ENCODE measurements at regions not wholly inside any gene's neighbourhood (a gene's known extent, or its start where the extent isn't known, plus 50 kb on each side); places are given as distances from the start of the nearest gene placed in this dataset.

DNA sequence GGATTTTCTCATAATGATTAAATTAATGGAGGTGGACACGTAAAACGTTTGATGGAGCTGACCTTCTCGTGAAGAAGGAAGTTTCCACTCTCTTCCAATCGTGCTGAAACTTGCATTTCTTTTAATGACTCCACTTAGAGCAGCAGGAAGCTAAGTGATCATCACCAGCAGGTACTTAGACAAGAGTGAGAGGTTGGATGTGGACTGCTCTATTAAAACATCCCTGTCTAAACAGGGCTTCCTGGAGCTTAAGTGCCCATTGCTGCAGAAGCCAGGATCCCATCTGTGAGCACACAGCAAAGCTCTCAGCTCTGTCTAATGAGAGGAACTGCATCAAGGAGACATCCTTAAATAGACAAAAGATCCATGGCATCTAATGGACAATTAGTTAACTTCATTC, 1539.5 kb upstream of the CELF4 start:
- no peak for DNase-seq

DNA sequence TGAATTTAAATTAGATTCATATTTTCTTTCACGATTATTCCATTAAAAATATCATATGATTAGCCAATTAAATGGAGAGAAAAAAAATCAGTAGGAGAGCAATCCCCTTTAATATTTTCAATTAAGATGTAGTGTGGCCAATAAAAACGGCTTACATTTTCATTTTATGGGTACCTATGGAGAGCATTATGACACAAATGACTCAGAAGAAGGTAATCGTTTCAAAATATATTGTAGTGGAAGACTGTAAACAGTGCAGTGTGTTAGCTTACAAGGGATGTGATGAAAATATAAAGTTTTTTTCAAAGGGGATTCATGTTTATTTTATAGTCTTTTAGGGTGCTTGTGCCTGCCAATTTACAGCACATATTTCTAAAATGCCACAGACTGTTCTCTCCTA, 1507.4 kb upstream of the CELF4 start:
- DNase-seq = no peak

DNA sequence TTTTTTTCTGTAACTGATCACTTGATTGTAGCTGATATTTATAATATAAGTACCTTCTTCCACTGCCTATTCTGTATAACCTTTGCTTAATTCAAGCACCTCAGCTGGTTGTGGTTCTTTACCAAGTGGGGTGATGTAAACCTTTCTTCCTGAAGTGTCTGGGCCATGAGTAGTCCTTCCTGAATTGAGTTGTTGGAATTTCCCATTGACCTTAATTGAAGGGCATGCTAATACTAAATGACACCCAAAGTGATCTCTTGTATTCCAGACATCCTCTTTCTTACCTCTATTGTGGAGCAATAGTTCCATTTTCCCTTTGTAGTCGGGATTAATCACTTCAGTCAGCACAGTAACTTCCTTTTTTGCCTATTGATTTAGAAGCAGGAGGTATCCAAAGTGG, 1496.8 kb upstream of the CELF4 start:
- no peak for DNase-seq

DNA sequence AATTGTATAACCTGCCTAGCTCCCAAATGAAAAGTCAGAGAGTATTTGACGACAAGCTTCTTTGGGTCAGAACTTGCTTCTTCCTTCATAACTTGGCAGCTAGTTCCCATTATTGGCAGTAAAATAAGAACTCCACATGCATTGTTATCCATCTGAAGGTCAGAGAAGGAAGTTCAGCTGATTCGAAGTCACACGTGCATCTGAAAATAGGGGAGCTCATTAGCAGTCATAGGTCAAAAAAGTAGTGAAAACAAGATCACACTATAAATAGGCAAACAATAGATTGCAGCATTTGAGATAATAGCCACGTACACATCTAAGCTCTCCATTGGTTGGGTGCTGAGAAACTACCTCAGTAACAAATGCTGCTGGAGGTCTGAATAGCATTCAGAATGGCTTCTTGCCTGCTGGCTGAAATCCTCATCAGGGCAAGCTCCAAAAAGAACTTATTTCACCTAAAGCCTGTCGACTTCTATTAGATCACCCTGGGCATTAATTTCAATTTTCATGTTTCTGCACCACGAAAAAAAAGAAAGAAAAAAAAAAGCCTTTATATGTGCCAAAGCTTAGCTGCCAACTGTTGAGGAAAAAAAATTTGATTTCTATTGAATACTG, 1492.9 kb upstream of the CELF4 start:
- no peak for DNase-seq

DNA sequence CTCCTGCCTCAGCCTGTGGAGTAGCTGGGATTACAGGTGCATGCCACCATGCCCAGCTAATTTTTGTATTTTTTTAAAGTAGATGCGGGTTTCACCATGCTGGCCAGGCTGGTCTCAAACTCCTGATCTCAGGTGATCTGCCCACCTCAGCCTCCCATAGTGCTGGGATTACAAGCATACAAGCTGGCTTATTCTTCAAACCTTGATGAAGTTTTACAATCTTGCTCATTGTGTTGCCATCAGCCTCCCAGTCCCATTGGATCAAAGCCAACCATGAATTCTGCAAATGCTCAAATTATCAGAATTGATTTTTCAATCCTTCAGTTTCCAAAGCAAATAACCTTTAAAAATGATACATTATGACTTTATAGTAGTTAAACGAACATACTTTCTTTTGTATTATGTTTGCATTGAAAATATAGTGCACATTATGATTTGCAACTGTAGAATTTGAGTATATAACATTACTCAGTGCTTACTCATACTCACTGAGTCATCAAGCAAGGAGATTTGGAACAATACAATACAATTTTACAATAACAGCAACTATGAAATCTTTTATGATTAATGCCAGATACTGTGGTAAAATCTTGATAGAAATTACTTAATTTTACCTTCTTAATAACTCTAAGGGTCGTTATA, 1491.9 kb upstream of the CELF4 start:
- no peak for DNase-seq

DNA sequence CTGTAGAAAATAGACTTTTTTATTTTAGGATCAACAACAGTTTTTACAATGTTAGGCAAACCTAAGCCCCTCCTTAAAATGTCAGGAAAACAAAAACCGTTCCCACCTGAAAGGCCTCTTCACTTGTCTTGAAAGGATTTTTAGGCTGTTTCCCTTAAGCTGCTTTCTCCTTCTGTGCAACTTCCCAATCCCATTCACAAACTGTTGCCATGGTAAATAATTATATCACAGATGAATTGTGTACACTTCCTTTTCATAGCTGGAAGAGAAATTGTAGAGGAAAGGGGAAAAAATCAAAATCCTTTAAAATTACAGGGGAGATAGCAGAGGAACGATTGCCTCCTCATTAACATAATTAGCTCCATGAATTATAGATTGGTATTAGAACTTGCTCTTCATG, 1488.0 kb upstream of the CELF4 start:
- no peak for DNase-seq

DNA sequence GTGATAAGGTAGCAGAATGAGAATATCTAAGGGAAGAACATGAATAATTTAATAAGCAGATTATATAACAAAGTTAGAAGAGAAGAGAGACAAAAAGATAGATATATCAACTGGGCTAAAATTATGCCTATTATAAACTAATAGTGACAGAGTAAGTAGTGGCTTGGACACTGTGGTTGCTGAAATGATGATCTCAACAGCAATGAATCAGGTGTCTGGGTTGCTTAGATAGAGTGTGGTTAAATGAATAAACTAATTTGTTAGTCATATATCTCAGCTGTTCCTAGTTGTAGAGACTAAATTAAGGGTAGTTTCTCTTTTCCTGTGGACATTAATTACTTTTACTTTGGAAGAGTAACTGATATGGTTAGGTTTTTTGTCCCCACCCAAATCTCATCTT, 1485.4 kb upstream of the CELF4 start:
- DNase-seq = no peak

DNA sequence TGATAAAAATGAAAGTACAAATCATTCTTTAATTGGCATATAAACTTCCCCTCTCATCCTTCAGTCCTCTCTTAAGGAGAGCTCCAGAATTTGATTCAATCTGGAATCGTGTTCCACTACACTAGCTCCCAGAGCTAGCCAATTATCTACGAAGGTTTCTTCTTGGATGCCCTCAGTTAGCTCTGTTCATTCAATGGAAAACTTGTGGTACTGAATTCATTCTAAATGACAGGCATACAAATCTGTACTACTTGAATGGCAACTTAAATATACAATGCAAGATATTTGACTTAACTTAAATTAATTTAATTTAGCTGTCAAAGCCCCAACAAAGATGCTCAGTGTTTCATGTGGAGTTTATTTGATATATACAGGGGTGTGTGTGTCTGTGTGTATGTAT, 1474.2 kb upstream of the CELF4 start:
- DNase-seq = no peak

DNA sequence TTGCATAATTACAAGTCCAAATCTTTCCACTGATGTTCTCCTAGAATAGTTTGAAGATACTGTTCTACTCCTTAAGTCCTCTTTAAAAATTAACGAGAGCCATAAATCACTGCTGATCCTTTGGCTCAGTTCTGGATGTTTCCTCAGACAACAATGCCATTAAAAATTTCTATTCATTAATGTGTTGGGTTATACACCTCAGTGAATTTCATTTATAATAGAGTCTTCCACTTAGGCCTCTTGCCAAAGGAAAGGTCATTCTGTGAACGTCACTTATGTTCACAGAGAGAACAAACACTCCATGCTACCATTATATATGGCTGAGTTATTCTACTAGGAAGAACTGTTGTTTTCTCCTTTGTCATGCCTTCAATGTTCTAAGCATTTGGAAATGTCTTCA, 1472.3 kb upstream of the CELF4 start:
- DNase-seq = no peak

DNA sequence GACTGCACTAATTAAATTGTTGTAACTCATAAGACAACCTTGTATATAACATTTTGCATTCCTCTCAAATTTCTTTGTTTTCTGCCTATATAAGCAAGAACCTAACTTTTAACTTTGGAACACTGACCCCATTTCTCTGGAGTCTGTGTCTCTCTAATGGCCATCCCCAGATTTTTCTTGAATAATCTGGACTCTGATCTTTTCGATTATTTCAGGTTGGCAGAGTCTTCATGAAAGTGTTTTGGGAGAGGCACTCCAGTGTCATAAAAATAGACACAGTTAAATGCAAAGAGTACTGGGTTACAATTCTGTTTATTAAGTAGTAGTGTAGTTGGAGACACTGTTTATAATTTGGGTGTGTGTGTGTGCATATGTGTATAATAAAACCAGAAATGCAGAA, 1467.7 kb upstream of the CELF4 start:
- no peak for DNase-seq

DNA sequence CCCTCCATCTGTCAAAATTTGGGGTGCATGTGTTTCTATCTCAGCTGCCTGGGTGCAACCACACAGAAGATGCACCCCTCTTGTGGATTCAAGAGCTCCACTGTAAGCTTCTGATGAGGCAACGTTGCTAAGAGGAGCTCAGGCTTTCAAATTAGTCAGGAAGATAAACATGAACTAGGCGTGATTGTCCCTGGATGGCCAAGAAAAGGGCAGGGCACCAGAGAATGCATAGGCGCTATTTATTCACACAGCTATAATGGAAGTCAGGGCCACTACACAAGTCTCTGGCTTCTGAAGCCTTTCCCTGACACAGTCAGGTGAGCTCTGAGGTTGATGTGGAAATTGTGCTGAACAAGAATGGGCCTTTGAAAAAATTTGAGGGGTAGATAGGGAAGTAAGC, 1466.0 kb upstream of the CELF4 start:
- DNase-seq = no peak

DNA sequence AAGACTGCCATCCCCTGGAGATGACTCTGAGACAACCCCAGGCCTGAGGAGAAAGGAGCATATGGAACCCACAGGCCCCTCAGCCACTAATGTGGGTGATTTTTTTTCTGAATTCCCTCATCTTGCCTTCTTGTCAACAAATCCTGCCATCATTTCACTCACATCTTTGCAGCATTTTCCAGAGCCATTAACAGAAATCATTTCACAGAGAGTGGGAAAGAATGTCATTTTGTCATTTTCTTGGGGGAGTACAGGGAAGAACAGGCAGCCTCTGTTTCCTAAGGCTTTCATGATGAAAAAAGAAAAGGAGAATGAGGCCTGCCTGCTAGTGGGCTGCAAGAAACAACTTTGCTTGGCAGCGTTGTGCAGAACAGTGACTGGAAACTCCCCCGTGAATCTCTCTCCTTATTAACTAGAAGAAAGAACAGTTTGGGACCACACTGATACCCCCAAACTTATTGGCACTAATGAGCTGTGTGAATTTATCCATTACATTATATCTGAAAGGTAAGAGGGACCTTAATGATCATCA, 1464.6 kb upstream of the CELF4 start:
- DNase-seq = no peak

DNA sequence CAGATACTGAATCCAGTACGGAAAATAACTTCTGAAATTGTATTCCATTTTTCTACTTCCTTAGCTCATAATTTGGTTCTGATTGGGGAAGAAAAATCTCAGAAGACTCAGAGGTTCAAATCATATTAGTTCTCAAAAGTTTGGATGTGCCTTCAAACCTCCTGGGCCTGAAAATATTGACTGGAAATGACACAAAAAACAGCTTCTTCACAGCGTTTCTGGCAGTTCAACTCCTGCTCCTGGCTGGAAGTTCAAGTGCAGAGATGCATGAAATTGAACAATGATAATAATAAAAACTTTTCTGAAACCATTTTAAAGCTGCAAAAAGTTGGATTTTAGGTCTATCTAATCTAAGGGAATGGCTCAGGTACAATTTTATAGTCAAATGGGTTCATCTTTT, 1459.9 kb upstream of the CELF4 start:
- no peak for DNase-seq

DNA sequence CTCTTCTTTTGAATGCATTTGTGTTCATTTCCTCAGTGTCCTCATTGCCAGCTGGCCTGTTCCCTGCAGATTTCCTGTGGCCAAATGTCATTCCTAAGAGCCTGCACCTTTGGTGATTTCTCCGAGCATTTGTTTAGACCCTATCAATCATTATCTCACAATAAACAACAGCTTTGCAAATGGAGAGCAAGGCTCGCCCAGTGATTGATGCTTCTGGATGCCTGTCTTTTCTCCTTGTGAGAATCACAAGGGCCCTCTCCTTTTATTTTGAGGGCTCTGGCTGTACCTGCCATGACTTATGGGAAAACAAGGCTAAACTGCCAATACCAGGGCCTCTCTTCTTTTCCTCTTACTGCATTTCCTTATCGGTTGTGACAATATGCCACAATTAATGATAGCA, 1454.4 kb upstream of the CELF4 start:
- no peak for DNase-seq

DNA sequence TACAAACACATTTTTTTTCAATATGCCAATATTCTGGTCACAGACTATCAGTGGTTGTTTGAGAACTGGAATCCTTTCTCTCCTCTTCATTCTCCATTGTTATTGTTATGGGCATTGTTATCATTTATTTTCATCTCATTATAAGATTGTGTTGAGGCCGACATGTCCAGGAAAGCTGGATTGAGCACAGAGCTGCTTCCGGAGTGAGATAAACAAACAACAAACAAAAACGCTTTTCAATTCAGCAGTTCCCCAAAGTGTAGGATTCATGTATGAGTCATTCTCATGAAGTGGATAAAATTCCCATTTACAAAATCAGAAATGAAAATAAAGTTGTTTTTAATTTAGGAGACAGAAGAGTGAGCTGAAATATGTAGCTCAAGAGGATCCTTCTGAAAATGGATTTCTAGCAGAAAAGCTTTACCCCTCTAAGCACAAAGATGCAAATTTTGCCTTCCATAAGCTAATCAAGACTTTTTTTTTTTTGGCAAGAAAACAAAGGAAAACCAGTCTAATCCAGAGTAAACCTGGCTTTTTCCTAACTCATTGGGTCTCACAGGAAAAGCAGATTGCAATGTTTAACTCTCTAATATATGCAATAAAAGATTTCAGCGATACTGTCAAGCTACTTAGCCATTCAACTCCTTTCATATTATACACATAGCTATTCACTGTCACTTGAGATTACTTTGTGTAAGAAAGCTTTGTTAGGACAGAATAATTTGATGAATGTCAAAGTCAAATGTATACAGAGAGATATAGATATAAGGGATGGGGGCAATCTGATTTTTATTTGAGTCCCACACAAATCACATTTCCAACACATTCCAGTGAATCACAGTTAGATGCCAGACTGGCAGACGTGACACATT, 1441.7 kb upstream of the CELF4 start:
- DNase-seq = no peak

DNA sequence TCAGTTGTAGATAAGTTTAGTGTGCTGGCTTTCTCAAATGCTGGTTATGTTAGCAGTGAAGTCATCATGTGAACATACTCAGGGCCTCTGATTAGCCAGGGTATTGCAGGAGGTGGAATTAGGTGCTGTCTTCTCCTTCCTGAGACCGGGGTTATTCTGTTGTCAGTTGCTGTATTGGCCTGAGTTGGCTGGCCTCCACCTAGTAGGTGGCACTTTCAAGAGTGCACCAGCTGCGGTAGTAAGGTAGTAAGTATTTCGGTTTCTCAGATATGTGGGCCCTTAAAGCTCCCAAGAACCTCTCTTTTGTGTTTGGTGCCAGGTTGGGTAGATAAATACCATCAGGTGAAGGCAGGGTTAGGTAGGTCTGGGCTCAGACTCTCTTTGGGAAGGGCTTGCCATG, 1430.5 kb upstream of the CELF4 start:
- no peak for DNase-seq

DNA sequence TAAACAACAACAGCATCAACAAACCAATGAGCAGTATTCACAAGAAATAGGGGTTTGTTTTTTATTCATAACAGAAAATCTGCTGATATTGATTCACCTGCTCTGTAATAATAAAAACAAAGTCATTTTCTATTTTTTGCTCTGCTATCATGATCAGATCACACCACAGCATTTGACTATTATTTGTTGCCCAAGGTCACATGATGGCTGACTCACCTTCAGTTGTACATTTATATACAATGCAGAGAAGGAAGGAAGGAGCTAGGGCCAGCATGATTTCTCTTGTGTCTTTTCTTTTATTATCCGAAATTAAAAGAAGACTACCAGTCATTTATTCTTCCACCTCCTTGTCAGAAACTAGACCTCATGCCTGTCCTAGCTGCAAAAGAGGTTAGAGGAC, 1427.7 kb upstream of the CELF4 start:
- no peak for DNase-seq

DNA sequence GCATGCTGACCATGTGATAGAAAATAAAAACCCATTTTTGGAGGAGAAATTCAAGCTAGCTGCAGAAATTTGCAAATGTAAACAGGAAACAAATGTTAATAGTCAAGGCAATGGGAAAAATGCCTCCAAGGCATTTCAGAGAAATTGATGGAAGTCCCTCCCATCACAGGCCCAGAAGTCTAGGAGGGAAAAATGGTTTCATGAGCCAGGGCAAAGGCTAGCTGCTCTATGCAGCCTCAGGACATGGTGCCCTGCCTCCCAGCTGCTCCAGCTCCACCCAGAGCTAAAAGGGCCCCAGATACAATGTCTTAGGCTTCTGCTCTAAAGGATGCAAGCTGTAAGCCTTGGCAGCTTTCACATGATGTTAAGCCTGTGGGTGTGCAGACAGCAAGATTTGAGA, 1419.4 kb upstream of the CELF4 start:
- DNase-seq = no peak

DNA sequence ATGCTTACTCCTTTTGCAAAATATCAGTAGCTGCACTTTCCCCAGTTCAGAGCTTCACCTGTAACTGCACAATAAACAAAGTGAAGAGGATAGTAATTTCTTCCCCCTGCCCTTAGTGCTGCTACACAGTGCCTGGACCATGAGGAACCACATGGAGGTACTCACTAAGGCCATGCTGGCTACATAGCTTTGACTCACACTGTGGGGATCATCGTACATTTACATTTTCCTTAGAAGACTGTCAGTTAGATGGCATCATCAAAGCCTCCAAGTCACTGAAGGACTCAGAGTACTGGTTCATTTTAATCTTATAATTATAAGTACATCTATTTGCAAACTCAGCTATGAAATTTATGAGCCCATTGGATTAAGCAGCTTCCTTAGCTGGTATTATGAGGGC, 1416.5 kb upstream of the CELF4 start:
- DNase-seq = no peak

DNA sequence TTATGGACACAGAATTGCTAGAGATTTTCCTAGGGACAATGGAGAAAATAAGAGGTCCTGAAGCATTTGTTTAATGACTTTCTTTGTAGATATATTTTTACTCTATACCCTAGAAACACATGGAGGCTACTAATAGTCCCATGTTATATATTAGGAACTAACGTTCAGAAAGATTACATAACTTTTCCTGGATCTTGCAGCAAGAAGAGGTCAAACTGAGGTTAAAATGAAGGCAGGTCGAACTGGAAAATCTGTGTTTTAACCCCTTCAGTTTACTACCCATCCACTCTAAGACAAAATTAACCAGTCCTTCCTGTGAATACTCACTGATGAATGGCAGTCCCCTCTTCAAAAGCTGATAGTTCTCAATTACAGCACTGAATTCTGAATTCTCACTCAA, 1415.8 kb upstream of the CELF4 start:
- no peak for DNase-seq

DNA sequence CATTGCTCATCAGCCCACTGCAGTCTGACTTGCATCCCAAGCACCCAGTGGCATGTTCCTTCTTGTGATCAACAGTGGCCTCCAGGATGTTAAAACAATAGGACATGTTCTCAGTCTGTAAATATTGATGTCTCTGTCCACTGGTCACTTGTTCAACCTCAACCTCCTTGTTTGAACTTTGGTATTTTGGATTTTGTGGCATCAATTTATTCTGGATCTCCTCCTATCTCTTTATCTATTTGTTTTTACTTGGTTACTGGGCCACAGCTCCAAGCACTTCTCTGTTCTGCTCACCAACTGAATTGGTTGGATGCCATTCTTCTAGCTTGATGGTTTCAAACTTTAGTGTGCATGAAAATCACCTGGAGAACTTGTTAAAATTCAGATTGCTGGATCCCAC, 1414.8 kb upstream of the CELF4 start:
- no peak for DNase-seq

DNA sequence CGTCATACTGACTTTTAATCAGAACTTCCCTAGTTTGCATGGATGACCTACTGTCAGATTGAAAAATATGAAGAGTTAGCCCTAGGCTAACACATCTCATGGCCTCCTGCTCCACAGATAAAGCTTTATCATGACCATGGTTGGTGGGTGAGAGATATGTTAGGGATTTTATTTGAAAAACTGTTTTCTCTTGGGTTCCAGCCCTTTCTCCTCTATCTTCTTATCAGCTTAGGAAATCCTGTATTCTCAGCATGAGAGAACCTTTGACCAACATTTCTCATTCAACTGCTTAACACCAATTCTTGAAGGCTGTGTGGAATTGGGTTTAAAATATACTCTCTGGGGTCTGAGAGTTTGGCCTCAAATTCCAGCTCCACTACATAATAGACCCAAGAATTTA, 1407.0 kb upstream of the CELF4 start:
- DNase-seq = no peak

DNA sequence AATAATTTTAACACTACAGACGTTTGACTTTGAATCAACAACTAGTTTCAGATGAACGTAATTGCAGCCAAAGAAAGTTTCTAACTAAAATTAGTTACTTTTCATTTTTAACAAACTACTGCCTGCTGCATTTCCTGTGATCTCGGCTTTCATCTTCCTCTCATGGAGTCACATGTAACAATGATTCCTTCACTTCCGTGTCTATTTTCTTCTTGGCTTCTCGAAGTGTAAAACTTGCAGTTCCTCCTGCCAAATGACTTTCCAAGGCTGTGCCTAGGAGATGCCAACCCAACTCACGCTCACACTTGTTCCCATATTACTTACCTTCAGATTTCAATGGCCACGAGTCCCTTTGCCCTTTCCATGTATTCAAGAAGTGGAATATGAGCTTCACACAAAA, 1406.3 kb upstream of the CELF4 start:
- no peak for DNase-seq

DNA sequence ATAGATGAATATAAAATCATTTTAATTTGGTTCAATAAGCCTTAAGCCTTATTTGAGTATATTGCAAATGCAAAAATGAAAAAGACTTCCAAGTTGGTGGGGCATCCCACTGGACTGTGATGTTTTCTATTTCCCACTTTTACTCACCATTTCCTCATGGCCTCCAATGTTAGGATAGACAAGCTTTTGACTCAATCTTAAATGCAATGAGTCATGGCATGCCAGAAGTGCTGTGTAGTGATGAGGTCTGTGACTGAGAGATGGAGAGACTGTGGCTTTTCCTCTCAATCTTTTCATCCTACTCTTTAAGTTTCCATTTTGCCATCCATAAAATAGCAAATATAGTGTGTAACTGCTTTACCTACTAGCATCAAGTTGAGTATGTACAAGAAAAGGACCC, 1401.2 kb upstream of the CELF4 start:
- no peak for DNase-seq

Measured in GDM1 (cell line).